ENCODE measurements at regions not wholly inside any gene's neighbourhood (a gene's known extent, or its start where the extent isn't known, plus 50 kb on each side); places are given as distances from the start of the nearest gene placed in this dataset.

DNA sequence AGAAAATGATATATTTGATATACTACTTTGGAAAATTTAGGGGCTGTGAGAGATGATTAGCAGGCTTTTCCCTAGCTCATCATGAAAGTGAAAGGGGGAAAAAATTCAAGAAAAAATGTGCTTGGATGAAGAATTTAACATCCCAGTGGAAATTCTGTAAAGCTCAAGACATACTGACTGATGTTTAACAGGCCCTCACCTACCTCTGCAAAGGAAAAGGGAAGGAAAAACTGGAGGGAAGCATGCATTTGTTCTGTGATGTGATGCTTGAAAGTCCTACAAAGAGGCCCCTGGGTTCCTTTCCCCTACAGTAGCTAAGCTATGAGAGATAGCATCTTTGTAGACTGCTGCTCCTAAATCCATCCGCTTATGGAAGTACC, 364.1 kb downstream of the PDGFC start (continued):
- TF ChIP-seq MYC (IDR thresholded peaks at IDR 0.05; ENCODE audit: borderline replicate concordance, low read length) (no peak), HEYL (CRISPR knock-in tag; IDR thresholded peaks at IDR 0.05) (no peak)

DNA sequence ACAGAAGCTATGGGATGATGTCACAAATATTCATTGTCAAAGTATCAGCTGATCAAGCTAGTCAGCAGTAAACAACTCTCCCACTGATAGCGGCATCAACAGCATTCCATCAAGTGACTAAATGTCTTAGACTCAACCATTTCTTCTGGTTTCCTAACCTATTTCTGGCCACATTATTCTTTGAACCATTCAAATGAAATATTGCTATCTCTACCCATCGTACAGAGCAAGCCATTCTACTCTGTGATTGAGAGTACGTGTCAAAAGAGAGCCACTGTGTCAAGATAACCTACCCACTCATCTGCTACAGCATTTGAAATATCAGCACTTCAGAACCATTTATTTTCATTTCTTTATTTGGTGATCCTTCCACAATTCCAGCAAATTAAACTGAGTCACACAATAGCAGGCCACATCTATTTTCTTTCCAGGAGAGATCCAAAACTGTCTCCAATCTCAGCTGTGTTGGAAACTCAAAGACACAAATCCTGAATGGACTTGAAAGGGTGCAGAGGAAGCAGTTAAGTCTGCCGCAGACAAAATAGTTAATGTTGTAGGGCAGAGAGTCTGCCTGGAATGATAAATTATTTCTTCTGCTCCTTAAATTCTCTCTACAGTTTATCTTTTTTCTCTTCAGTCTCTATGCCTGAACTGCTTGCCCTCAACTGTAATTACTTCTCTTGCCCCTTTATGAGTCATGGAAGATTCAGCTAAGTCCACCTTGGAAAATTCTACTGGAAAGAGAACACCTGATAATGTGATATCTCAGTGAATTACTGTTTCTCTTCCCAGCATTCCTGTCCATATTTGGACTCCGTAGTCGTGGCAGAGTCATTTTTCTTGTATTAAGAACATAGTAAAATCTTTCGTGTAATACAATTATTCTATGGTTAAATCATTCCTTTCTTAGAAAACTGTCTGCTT, 364.8 kb downstream of the PDGFC start:
- H3K9me3 ChIP-seq, result no peaks in the 10 kb centered on the region
- CTCF ChIA-PET, result no interaction called here
- WGBS (ENCODE audit: missing lambda C conversion rate), result 61% methylated on average over 7 of the region's 7 CpGs
- FAIRE-seq (no peak), ATAC-seq (no peak), DNase-seq (ENCODE audit: low read depth in 1 of 2, low spot score in 1 of 2) (no peak)
- no peak overlapping the region for H3K4me3 ChIP-seq
- no peak overlapping the region for H3K4me2 ChIP-seq
- no peak overlapping the region for H3K27ac ChIP-seq
- POLR2A ChIA-PET, result no interaction called here
- H3K4me1 ChIP-seq, result no peaks in the 10 kb centered on the region
- TF ChIP-seq CHD2 (IDR thresholded peaks at IDR 0.05; ENCODE audit: low read length, partially characterized antibody), result no peak
- no peak for TF ChIP-seq KDM1A (IDR thresholded peaks at IDR 0.05; ENCODE audit: low read depth)
- TF ChIP-seq JUNB (IDR thresholded peaks at IDR 0.05), result no peak
- no peak for TF ChIP-seq POLR2A (IDR thresholded peaks at IDR 0.05; ENCODE audit: low read length)
- TF ChIP-seq CBX8 (IDR thresholded peaks at IDR 0.05), result no peak
- no peak for TF ChIP-seq MAFK (IDR thresholded peaks at IDR 0.05; ENCODE audit: partially characterized antibody)
- no peak for TF ChIP-seq POLR2AphosphoS2 (conservative IDR thresholded peaks at IDR 0.05; ENCODE audit: low read length)
- no peak for TF ChIP-seq EHMT2 (IDR thresholded peaks at IDR 0.05; ENCODE audit: low read depth)
- no peak for TF ChIP-seq ZC3H11A (IDR thresholded peaks at IDR 0.05)
- TF ChIP-seq SMC3 (IDR thresholded peaks at IDR 0.05), result no peak
- no peak for TF ChIP-seq HOXB13 (CRISPR knock-in tag; IDR thresholded peaks at IDR 0.05; ENCODE audit: low read depth)
- no peak for TF ChIP-seq JUN (IDR thresholded peaks at IDR 0.05)
- TF ChIP-seq CBX2 (IDR thresholded peaks at IDR 0.05; ENCODE audit: borderline replicate concordance, low read depth), result no peak
- TF ChIP-seq HOXB5 (CRISPR knock-in tag; IDR thresholded peaks at IDR 0.05), result no peak

DNA sequence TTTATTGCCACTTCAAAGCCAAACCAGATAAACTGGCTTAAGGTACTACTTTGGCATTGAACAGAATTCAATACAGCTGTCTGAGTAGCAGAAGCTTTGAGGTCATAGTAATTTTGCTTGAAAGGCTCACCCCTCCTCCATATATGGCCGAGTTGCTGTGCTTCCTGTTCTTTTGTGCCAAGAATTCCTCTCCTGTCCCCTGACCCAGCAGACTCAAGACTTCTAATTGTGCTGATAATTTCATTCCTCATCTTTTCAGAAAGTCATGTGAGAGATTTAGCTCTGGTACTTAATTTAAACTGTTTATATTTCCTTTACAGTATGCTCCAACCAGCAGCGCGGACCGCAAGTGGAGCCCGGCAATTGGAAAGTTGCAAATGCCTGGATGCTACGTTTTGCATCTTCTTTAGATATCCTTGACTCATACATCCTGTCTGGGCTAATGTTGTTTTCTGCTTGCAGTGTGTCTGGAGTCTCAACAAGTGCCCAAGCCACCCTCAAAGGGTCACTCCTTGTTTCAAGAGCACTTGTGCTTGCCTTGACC, 373.4 kb downstream of the PDGFC start:
- ATAC-seq, result no peak
- POLR2A ChIA-PET, result no interaction called here
- H3K4me1 ChIP-seq, result peaks cover 4% of the 10 kb centered on the region; the same call in 1 of the 3 replicates
- H3K27ac ChIP-seq, result no peak overlapping the region
- CTCF ChIA-PET, result no interaction called here
- no peak for DNase-seq (ENCODE audit: low read depth in 1 of 2, low spot score in 1 of 2)
- no peak overlapping the region for H3K4me3 ChIP-seq
- WGBS (ENCODE audit: missing lambda C conversion rate), result 63% methylated on average over 6 of the region's 6 CpGs
- no peak for FAIRE-seq
- H3K4me2 ChIP-seq, result no peak overlapping the region
- no peak for TF ChIP-seq JUNB (IDR thresholded peaks at IDR 0.05)
- TF ChIP-seq GATA3 (IDR thresholded peaks at IDR 0.05; ENCODE audit: borderline replicate concordance), result no peak
- TF ChIP-seq SMC3 (IDR thresholded peaks at IDR 0.05), result no peak
- no peak for TF ChIP-seq FOSL2 (IDR thresholded peaks at IDR 0.05)
- no peak for TF ChIP-seq FOSL2 (CRISPR knock-in tag; IDR thresholded peaks at IDR 0.05)
- TF ChIP-seq CEBPB (IDR thresholded peaks at IDR 0.05), result no peak
- no peak for TF ChIP-seq FOXS1 (CRISPR knock-in tag; IDR thresholded peaks at IDR 0.05)
- TF ChIP-seq, protein P1, sequence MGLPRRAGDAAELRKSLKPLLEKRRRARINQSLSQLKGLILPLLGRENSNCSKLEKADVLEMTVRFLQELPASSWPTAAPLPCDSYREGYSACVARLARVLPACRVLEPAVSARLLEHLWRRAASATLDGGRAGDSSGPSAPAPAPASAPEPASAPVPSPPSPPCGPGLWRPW (IDR thresholded peaks at IDR 0.05), result no peak
- TF ChIP-seq, protein P2, sequence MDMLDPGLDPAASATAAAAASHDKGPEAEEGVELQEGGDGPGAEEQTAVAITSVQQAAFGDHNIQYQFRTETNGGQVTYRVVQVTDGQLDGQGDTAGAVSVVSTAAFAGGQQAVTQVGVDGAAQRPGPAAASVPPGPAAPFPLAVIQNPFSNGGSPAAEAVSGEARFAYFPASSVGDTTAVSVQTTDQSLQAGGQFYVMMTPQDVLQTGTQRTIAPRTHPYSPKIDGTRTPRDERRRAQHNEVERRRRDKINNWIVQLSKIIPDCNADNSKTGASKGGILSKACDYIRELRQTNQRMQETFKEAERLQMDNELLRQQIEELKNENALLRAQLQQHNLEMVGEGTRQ (IDR thresholded peaks at IDR 0.05), result no peak
- no peaks in the 10 kb centered on the region for H3K9me3 ChIP-seq

All from A549 (cell line).